EL (cell line): ENCODE measurements at regions not wholly inside any gene's neighbourhood (a gene's known extent, or its start where the extent isn't known, plus 50 kb on each side); places are given as distances from the start of the nearest gene placed in this dataset.
"Not testable (repeated sequence)": the region's sequence is repeated elsewhere in the genome, so short reads cannot be mapped to it uniquely, and the experiment has no call there.

ENCODE experiments used
- DNase-seq: peaks from one replicate; pipeline ENCODE4 v3.0.0-alpha.2; 2016

DNA sequence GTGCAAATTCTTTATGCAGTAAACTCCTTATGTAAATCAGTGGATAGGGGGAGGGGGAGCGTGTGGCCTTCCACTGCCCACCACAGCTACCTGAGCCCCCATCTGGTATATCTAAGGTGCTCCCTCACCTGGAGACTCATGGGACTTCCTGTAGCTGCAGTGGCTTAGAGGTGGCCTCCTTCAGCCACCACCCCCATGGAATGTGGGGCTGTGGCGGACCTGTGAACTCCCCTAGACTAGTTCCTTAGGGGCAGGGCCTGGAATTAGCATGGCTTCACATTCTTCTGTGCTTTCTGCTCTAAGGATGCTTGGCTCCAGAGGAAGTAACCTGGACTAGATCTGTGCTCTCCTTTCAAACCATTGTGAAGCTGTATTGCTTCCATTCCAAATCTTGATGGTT lies 550.5 kb upstream of the COBL start:
- no peak for DNase-seq

DNA sequence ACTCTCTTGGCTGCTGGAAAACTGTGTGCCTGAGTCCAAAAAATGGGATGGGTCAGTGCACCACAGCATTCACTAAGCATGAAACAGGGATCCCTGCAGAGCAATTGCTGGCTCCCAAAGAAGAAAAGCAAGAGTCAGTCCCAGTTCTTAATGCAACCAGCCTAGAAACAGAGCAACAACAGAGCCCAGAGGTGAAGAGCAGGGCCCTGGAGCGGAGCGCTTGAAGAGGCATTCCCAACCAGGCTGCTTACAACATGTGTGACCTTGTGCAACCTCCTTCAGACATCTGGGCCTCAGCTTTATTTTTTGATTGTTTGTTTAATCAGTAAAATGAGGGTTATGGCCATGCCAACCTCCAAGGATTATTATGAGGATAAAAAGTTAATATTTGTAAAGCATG lies 543.7 kb upstream of the COBL start:
- no peak for DNase-seq

DNA sequence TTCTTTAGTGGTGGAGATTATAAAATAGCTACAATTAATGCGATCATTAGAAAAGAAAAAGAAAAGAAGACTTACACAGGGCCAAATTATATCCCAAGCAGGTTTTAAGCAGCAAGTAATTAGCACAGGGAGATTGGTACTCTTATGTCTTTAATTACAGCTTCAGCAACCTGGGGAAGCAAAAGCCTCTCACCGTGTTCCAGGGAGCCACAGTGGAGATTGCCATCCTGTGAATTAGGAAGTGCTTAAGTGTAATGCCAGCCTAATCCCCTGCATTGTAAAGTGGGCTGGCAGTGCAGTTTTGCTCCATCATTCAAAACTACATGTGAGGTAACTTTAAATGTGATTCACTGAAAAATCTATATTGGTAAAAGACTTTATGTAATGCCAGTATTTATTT lies 533.5 kb upstream of the COBL start:
- DNase-seq: no peak

DNA sequence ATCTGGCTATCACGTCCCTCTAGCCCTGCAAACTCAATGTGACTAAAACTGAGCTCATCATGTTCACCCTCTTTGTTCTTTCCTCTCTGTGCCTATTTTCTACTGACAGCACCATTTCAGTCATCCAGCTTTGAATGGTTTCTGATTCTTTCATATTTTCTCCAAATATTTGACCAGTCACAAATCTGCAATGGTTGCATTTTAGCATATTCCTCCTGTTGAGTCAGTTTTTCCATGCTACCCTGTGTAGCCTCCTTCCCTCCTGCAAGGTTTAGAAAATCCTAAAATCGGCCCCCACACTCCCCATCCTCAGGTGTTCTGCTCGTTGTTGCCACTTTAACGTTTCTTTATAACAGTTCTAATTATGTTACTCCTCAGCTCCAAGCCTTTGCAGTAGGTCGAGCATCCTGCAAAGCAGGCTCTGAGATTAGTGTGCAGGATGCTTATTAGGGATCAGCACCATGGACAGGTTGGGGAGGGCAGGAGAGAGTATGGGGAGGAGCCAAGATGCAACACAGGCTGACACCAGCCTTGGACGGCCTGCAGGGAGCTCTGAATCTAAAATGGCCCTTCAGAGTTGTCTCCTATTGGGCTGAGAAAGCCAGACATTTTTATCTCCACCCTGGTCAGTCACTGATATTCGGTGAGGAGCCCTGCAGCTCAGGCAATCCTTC lies 531.0 kb upstream of the COBL start:
- no peak for DNase-seq

DNA sequence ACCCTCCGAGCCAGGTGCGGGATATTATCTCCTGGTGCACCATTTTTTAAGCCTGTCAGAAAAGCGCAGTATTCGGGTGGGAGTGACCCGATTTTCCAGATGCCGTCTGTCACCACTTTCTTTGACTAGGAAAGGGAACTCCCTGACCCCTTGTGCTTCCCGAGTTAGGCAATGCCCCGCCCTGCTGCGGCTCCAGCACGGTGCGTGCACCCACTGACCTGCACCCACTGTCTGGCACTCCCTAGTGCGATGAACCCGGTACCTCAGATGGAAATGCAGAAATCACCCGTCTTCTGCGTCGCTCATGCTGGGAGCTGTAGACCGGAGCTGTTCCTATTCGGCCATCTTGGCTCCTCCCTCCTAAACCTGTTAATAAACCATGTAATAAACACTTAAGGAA lies 522.5 kb upstream of the COBL start:
- DNase-seq: not testable (repeated sequence)

DNA sequence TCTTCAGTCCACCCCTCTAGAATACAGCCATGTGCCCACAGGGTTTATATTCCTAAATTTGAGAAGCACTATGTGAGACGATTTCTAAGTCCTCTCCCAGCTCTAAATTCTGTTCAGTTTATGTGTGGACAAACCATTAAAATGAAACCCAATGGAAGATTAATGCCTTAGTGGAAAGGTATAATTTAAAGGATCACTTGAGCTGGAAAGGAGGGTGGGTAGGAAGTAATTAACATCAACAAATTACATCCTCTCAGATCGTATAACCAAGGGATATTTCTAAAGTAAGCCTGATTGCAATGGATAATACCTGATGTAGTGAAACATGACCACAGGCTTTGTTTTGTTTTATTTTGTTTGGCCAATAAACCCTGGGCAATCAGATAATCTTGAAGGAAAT lies 511.0 kb upstream of the COBL start:
- DNase-seq: no peak

DNA sequence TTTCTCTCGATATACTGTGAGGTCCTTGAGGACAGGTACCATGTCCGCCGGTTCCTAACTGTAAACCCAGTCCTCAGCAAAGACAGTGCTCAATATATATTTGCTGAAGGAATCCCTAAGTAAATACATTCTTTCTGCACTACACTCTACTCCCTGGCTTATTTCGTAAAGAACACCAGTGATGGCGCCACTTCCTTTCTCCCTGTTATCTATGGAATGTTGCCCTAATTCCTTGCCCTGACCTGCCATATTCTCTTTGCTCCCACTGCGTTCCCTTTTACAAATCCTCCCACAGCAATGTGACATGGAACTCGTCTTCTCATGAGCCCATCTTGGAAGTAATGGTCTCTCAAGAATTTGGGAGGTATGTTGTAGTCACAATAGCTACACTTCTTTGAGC lies 507.4 kb upstream of the COBL start:
- DNase-seq: no peak

DNA sequence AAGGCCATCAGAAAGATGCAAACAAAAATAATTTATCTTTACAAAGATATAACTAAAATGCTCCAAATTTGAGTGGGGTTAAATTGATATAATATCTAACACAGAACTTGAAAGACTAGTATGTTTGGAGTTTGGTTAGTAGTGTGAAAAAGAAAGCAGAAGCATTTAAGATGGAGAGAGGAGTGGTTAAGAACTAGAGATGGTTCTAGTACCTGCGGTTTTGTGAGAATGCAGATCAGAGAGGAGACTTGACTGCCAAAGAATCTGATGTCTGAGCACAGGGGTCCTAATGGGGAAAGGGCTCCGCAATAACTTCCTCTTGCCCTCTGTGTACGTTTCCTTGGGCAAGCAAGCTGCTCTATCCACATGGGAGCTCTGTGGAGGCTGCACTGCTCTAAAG lies 506.8 kb upstream of the COBL start:
- no peak for DNase-seq

DNA sequence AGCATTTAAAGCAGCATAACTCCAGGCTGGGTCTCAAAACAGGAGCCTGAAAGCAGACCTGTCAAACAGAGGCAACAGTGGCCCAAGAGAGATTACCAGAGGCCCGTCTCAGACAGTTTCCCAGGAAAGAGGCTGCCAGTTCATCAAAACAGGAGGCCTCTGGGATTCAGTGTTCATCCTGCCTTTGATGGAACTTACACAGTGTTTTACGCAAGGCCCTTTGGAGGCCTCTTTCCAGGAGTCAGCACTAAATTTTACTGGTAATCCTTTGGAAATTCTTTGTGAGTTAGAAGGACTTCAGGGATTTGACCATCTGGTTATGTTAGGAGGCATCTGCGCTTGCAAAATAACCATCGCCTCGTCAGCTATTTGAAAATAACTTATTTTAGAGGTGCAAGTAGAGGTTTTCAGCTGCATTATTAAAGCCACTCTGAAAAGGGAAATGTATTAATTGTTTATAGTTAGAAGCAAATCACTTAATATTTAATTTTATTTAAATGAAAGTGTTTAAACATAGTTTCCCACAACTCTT lies 501.2 kb upstream of the COBL start:
- DNase-seq: no peak

DNA sequence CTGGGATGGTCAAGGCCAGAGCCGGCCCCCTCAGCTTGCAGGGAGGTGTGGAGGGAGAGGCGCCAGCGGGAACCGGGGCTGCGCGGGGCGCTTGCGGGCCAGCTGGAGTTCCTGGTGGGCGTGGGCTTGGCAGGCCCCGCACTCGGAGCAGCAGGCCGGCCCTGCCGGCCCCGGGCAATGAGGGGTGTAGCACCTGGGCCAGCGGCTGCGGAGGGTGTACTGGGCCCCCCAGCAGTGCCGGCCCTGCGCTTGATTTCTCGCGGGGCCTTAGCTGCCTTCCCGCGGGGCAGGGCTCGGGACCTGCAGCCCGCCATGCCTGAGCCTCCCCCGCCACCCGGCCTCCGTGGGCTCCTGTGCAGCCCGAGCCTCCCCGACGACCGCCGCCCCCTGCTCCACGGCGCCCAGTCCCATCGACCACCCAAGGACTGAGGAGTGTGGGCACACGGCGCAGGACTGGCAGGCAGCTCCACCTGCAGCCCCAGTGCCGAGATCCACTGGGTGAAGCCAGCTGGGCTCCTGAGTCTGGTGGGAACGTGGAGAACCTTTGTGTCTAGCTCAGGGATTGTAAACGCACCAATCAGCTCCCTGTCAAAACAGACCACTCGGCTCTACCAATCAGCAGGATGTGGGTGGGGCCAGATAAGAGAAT lies 489.3 kb upstream of the COBL start:
- not testable (repeated sequence) for DNase-seq

DNA sequence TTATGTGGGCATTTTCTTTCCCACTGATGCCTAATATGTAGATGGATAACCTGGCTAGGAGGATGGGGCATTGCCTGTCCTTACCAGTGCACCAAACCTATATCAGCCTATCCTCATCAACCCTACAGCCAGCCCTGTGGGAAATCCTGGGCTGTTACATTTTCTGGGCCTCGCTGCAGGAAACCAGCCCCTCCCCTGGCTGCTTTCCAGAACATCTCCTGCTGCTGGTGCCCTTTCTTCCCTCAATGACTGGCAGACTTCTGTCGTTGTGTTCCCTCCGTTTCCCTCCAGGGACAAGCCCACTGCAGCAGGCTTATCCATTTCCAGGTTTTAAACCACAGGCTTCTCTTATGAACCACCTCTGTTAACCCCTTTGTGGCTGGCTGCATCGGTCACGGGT lies 486.1 kb upstream of the COBL start:
- DNase-seq: no peak

DNA sequence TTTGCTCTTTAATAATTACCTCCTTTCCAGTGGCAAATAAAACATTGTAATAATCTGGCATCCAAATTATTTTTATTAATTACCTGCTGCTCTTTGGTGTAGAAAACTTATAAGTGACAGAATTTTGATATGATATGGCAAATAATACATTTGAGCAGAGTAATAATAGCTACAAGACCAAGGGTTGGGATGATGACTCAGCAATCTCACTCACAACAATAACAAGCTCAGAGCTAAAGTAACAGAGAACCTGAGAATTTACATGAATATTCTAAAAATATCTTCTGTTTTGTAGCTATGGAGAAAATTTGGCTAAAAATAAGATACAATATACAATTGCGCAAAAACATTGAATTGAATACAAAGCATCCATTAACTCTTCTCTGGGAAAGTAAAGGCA lies 480.8 kb upstream of the COBL start:
- no peak for DNase-seq

DNA sequence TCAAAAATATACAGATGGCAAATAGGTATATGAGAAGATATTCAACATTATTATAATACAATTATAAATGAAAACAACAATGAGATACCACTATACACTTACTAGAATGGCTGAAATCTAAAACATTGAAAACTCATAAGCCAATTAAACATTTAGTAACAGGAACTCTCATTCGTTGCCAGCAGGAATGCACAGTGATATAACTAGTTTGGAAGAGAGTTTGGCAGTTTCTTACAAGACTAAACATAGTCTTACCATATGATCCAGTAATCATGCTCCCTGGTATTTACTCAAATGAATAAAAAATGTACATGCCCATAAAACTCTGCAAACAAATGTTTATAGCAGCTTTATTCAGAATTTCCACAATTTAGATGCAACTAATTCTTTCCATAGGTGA lies 476.2 kb upstream of the COBL start:
- no peak for DNase-seq

DNA sequence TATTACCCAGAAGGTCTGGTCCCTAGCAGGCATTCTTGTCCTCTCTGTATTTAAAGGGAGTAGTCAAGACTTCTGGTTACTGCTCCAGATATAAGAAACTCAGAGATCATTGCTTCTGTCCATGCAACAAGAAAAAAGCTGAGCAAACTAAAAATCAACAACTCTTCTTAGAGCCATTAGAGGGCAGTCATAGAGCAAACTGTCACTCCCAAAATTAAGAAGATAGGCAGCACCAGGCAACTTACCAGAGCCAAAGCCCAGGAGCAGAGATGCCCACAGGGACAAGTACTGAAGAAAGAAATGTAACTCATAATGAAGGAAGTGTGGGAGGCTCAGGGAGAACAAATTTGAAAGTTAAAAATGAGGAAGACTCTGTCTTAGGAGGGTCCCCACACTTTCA lies 472.9 kb upstream of the COBL start:
- DNase-seq: no peak

DNA sequence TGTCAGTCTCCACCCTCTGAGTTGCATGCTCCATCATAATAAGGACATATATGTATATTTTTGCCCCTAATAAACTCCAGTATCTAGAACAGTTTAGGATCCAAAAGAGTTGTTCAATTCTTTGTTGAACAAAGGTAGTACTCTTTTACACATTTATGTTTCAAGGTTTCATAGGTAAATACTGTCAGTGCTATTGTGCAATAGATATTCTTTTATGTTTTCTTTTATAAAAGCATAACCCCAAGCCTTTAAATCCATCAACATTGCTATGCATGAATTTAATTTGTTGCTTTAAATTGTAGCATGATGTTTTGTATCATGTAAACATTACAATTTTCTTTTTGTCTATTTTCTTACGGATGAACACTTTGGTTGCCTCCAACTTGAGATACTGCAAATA lies 469.7 kb upstream of the COBL start:
- no peak for DNase-seq

DNA sequence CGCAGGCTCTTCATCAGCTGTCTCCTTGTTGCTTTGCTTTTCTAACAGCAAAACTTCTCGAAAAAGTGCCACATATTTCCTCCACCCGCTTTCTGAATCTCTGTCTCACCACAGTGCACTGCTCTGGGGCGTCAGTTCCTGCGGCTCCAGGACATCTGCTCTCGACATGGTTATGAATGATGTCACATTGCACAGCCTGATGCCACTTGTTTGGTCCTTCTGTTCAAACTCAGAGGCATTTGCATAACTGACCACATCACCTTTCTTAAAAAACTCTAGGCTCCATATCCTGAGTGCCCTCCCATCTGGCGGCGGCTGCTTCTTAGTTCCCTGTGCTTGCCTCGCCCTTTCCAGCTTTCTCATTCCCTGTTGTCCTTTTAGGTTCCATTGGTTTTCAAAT lies 469.3 kb upstream of the COBL start:
- no peak for DNase-seq

DNA sequence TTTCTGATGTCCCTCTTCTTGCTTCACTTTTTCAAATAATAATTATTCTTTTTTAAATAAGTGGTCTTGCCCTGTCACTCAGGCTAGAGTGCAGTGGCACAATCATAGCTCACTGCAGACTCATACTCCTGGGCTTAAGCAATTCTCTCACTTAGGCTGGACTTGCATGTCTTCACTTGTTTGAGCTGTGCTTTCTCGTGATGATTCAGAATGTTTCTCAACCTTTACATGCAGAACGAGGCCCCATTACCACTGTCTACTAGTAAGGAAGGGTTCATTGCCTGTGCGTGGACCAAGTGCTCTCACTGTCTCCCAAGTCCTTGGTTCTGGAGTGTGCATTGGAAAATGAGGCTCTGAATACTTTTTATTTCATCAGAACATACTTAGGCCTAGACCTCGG lies 468.6 kb upstream of the COBL start:
- no peak for DNase-seq

DNA sequence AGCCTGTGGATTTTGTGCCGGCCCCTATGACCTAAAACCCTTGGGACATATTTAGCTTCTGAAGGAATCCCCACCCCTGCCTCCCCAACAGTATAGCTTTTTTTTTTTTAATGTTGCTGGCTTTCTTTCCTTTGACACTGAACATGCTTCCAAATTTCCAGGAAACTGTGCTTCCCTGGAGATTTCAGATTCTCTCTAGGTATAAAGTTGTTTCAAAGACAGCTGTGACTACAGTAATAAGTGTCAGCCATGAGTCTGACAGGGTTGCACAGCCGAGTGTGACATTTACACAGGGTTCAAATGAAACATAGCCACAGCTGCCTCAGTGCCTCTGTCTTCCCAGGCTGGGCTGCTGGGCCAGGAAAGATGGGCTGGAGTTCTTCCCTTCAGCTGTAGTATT lies 466.6 kb upstream of the COBL start:
- DNase-seq: no peak

DNA sequence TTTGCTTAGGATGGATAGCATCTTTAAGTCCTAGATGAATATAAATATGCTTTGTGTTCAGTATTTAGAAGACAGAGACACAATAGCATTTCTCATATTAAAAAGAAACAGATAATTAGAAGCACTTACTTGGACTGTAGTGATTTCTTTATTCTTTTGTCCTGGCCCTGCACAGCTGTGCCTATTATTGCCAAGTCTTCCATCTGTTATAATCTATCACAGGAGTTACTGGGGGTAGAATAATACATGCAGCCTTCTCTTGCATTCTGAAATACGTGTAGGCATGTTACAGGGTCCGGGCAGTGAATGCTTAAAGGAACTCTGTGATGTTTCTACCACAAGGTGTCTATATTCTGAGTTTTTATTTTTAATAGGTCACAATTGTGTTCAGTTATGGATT lies 461.5 kb upstream of the COBL start:
- DNase-seq: no peak

DNA sequence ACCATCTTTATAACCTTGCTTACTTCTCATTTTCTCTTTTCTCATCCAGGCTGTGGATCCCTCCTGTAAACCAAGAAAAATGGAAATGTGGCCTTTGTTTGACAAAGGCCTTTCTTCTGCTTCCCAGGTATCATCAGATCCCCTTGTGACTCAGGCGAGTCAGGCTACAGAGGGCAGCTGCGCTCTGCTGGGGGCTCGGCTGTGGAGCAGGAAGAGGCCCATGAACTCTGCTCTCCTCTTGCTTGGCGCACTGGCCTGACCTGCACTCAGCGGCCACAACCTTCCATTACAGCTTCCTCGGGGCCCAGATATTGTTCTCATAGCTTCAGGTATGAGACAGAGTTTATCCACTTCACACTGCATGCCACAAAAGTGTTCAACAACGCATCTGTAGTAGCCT lies 457.6 kb upstream of the COBL start:
- no peak for DNase-seq

DNA sequence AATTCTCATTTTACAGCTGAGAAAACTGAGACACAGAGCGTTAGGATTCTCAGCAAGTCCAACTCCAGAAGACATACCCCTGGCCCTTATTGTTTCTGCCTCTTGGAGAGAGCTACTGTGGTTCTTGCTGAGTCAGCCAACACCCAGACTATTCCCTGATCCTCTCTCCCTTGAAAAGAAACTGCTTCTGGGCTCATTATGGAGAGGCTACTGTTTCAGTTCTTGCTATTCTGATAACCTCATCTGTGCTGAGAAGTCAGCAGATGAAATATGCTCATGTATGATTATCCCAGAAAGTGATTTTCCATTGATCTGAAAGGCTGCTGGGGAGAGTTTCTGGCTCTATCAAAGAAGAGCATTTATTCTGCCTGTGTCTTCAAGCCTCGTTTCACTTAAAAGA lies 455.6 kb upstream of the COBL start:
- no peak for DNase-seq

DNA sequence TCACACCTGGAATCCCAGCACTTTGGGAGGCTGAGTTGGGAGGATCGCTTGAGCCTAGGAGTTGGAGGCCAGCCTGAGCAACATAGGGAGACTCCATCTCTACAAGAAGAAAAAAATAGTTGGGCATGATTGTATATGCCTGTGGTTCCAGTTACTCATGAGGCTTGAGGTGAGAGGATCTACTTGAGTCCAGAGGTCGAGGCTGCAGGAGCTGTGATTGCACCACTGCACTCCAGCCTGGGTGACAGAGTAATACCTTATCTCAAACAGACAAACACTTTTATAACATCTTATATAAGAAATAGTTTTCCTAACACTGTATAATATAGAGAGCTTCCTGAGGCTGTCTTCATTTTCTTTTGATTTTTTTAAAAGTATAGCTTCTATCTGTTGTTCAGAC lies 448.4 kb upstream of the COBL start:
- no peak for DNase-seq

DNA sequence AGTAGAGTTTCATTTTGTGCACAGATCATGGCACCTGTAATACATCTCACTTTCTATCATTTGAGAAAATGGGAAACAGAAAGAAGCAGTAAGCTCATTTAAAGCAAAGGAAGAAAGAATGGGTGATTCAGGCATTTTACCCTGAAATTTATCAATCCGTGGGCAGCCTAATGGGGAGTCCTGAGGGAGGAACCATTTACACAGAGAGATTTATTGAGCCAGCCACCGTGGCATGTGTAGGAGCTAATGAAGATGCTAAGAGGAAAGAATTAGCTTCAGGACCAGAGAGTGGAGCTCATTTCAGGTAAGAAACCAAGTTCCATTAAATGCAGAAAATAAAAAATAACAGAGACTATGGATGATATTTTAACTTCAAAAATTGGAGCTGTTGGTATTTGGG lies 443.4 kb upstream of the COBL start:
- no peak for DNase-seq

DNA sequence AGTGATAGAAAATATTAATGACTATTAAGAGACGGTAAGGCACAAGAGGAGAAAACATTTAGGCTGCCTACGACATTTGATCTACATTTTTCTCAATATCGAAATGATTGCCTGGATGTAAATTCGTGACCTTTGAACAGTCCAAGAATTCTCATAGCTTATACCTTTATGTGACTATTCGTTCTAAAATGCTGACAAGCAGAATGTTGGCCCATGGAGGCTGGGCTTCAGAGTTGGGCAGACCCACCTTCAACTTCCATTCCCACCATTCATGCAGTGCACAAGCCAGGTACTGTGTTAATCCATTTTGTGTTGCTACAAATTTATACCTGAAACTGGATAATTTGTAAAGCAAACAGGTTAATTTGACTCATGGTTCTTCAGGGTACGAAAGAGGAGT lies 441.4 kb upstream of the COBL start:
- DNase-seq: no peak

DNA sequence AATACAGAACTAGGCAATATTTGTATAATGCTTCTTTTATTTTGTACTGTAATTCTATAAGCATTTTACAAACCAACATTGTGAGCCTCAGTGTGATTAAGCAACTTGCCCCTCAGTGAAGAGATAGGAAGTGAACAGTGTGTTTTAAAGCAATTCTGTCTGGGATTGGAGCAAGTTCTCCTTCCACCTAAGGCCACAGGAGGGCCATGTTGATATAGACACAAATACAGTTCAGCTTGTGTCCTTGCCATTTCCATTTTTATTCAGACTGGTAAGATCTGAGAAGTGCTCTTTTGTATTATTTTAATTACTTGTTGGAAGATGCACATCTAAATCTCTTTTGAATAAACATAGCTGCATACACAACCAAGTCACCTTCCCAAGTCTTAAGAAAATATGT lies 416.3 kb upstream of the COBL start:
- DNase-seq: no peak
